ENCODE measurements at regions not wholly inside any gene's neighbourhood (a gene's known extent, or its start where the extent isn't known, plus 50 kb on each side); places are given as distances from the start of the nearest gene placed in this dataset.

DNA sequence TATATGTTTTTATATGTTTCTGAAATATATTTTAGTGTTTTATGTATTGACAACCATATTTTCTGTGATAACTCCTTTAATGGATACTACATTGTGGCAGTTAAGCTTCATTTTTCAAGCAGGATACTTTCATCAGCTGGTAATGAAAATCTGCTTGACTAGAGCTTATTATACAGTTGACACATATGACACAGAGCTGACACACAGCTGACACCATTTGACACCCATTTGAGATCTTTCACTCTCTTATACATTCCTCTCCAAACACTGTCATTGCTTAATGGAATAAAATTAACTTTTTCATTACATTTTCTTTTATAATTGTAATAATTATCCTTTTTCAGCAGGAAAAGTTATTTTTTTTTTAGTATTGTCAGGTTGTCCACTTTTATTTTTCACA, 561.1 kb upstream of the NDST4 start:
- H2AK5ac ChIP-seq (ENCODE audit: low read depth, low read length), result no peak overlapping the region
- dilution Hi-C loops (cut with HindIII; ENCODE audit: low sequenced_read_pairs, unreplicated experiment), result no loop called here
- no peak overlapping the region for H3K27ac ChIP-seq (ENCODE audit: insufficient read depth, low read length)
- intact Hi-C loops (cut with micrococcal nuclease), result no loop called here
- H3K4me3 ChIP-seq (ENCODE audit: insufficient read depth, low read depth, low read length), result no peak overlapping the region
- DNase-seq (no peak), ATAC-seq (ENCODE audit: low read depth) (no peak)
- H3K23ac ChIP-seq (ENCODE audit: low read depth, low read length), result no peak overlapping the region
- H2BK5ac ChIP-seq (ENCODE audit: low read depth, low read length, poor library complexity, severe bottlenecking), result no peak overlapping the region
- no peak overlapping the region for H2AFZ ChIP-seq (replicated peaks; ENCODE audit: low read length, poor library complexity)
- no peaks in the 10 kb centered on the region for H3K27me3 ChIP-seq (ENCODE audit: control insufficient read depth, insufficient read depth, low read length)
- H4K8ac ChIP-seq (ENCODE audit: low read depth in 2 of 2, low read length in 2 of 2), result no peak overlapping the region
- no peak overlapping the region for H3K14ac ChIP-seq (replicated peaks; ENCODE audit: low read depth, low read length)
- BruUV-seq (replicated peaks), result no TSS peak
- no peak overlapping the region for H3K18ac ChIP-seq (ENCODE audit: low read depth, low read length)
- H3K4me2 ChIP-seq (ENCODE audit: low read depth, low read length), result no peak overlapping the region
- in situ Hi-C loops (cut with MboI; ENCODE audit: low sequenced_read_pairs), result no loop called here
- H2BK15ac ChIP-seq (ENCODE audit: low read depth, low read length), result no peak overlapping the region
- no peaks in the 10 kb centered on the region for H3K36me3 ChIP-seq (ENCODE audit: control insufficient read depth, insufficient read depth, low read length)
- no peaks in the 10 kb centered on the region for H3K79me1 ChIP-seq (ENCODE audit: low read depth in 1 of 2, low read length in 2 of 2)
- no peaks in the 10 kb centered on the region for H3K4me1 ChIP-seq (ENCODE audit: control insufficient read depth, insufficient read depth, low read length)
- H3K9me3 ChIP-seq (ENCODE audit: control insufficient read depth, insufficient read depth, low read length), result peaks cover 3% of the 10 kb centered on the region; the same call in 1 of the 2 replicates
- POLR2A ChIA-PET (ENCODE audit: unreplicated experiment), result no interaction called here
- CTCF ChIA-PET, result no interaction called here
- H3K9ac ChIP-seq (ENCODE audit: low read depth, low read length), result no peak overlapping the region
- H2BK120ac ChIP-seq (ENCODE audit: low read depth, low read length), result no peak overlapping the region
- no peak overlapping the region for H3K56ac ChIP-seq (ENCODE audit: extremely low read depth, insufficient read depth, low read length)
- H4K91ac ChIP-seq (ENCODE audit: insufficient read depth, low read depth, low read length), result no peak overlapping the region
- no peak overlapping the region for H4K5ac ChIP-seq (ENCODE audit: low read depth, low read length)
- no peak overlapping the region for H3K4ac ChIP-seq (ENCODE audit: low read depth, low read length)
- no peaks in the 10 kb centered on the region for H3K9me1 ChIP-seq (ENCODE audit: insufficient read depth, low read length)
- no peak overlapping the region for H2AK9ac ChIP-seq (replicated peaks; ENCODE audit: low read depth, low read length, poor library complexity)
- no peaks in the 10 kb centered on the region for H4K20me1 ChIP-seq (ENCODE audit: insufficient read depth, low read length)
- TF ChIP-seq FOS (IDR thresholded peaks at IDR 0.05; ENCODE audit: low read depth, low read length) (no peak), BHLHE40 (IDR thresholded peaks at IDR 0.05; ENCODE audit: low read depth, low read length) (no peak), MAZ (IDR thresholded peaks at IDR 0.05; ENCODE audit: borderline replicate concordance, low read depth, low read length) (no peak), RFX5 (IDR thresholded peaks at IDR 0.05; ENCODE audit: low read depth, low read length) (no peak), RAD21 (IDR thresholded peaks at IDR 0.05; ENCODE audit: low read length) (no peak), RCOR1 (IDR thresholded peaks at IDR 0.05; ENCODE audit: insufficient replicate concordance, low read length) (no peak), MAFK (IDR thresholded peaks at IDR 0.05; ENCODE audit: low read depth, low read length) (no peak), CHD1 (IDR thresholded peaks at IDR 0.05; ENCODE audit: low read depth, low read length) (no peak), MXI1 (IDR thresholded peaks at IDR 0.05; ENCODE audit: borderline replicate concordance, low read depth, low read length) (no peak), POLR2A (IDR thresholded peaks at IDR 0.05; ENCODE audit: low read depth, low read length) (no peak), SMC3 (IDR thresholded peaks at IDR 0.05; ENCODE audit: low read depth, low read length) (no peak), CEBPB (IDR thresholded peaks at IDR 0.05; ENCODE audit: low read depth, low read length) (no peak)
- TF ChIP-seq, protein P1, sequence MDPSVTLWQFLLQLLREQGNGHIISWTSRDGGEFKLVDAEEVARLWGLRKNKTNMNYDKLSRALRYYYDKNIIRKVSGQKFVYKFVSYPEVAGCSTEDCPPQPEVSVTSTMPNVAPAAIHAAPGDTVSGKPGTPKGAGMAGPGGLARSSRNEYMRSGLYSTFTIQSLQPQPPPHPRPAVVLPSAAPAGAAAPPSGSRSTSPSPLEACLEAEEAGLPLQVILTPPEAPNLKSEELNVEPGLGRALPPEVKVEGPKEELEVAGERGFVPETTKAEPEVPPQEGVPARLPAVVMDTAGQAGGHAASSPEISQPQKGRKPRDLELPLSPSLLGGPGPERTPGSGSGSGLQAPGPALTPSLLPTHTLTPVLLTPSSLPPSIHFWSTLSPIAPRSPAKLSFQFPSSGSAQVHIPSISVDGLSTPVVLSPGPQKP (IDR thresholded peaks at IDR 0.05; ENCODE audit: borderline replicate concordance, low read depth, low read length), result no peak
- no peak overlapping the region for H2BK20ac ChIP-seq (ENCODE audit: low read depth, low read length)

Data from IMR-90 (cell line).